ENCODE measurements at regions not wholly inside any gene's neighbourhood (a gene's known extent, or its start where the extent isn't known, plus 50 kb on each side); places are given as distances from the start of the nearest gene placed in this dataset.

GRCh38 chr1:112325504-112325903 lies 70.5 kb upstream of the CTTNBP2NL start:
- Histone ChIP-seq H3K9ac (ENCODE audit: low read length) (no peak overlapping the region), H3K4me2 (ENCODE audit: low read length) (no peak overlapping the region), H3K4me1 (ENCODE audit: low read length) (peaks cover 11% of the 10 kb centered on the region), H3K9me3 (ENCODE audit: insufficient read depth, low read length) (no peaks in the 10 kb centered on the region), H3K4me3 (ENCODE audit: low read length) (no peak overlapping the region), H4K20me1 (ENCODE audit: insufficient read depth, low read length) (no peaks in the 10 kb centered on the region), H3K27me3 (ENCODE audit: low read depth, low read length) (no peaks in the 10 kb centered on the region; the same call in 1 of the 2 replicates), H3K36me3 (replicated peaks; ENCODE audit: low read depth, low read length) (no peaks in the 10 kb centered on the region), H3K27ac (ENCODE audit: low read length) (no peak overlapping the region), H2AFZ (ENCODE audit: low read depth, low read length) (no peak overlapping the region), H3K79me2 (ENCODE audit: low read length) (no peaks in the 10 kb centered on the region)
- TF ChIP-seq CTCF (IDR thresholded peaks at IDR 0.05; ENCODE audit: low read depth, low read length) (no peak), EZH2phosphoT487 (IDR thresholded peaks at IDR 0.05; ENCODE audit: low read depth) (no peak)

GRCh38 chr1:112328600-112328999 lies 67.4 kb upstream of the CTTNBP2NL start:
- H3K27me3 ChIP-seq (ENCODE audit: low read depth, low read length), result no peaks in the 10 kb centered on the region
- no peak overlapping the region for H3K4me2 ChIP-seq (ENCODE audit: low read length)
- H3K4me3 ChIP-seq (ENCODE audit: low read length), result no peak overlapping the region
- H3K27ac ChIP-seq (ENCODE audit: low read length), result no peak overlapping the region
- no peak overlapping the region for H2AFZ ChIP-seq (ENCODE audit: low read depth, low read length)
- H3K9ac ChIP-seq (ENCODE audit: low read length), result no peak overlapping the region
- H3K79me2 ChIP-seq (ENCODE audit: low read length), result no peaks in the 10 kb centered on the region
- no peaks in the 10 kb centered on the region for H3K36me3 ChIP-seq (replicated peaks; ENCODE audit: low read depth, low read length)
- TF ChIP-seq CTCF (IDR thresholded peaks at IDR 0.05; ENCODE audit: low read depth, low read length) (no peak), EZH2phosphoT487 (IDR thresholded peaks at IDR 0.05; ENCODE audit: low read depth) (no peak)
- H3K9me3 ChIP-seq (ENCODE audit: insufficient read depth, low read length), result no peaks in the 10 kb centered on the region
- peaks cover 5% of the 10 kb centered on the region for H3K4me1 ChIP-seq (ENCODE audit: low read length)
- no peaks in the 10 kb centered on the region for H4K20me1 ChIP-seq (ENCODE audit: insufficient read depth, low read length)

GRCh38 chr1:112332176-112333150 lies 63.6 kb upstream of the CTTNBP2NL start:
- Histone ChIP-seq H3K36me3 (replicated peaks; ENCODE audit: low read depth, low read length) (no peaks in the 10 kb centered on the region), H3K79me2 (ENCODE audit: low read length) (no peaks in the 10 kb centered on the region), H3K27me3 (ENCODE audit: low read depth, low read length) (no peaks in the 10 kb centered on the region), H4K20me1 (ENCODE audit: insufficient read depth, low read length) (no peaks in the 10 kb centered on the region), H3K9ac (ENCODE audit: low read length) (no peak overlapping the region), H3K4me3 (ENCODE audit: low read length) (no peak overlapping the region), H3K4me2 (ENCODE audit: low read length) (no peak overlapping the region), H3K9me3 (ENCODE audit: insufficient read depth, low read length) (no peaks in the 10 kb centered on the region), H3K4me1 (ENCODE audit: low read length) (peaks cover 5% of the 10 kb centered on the region), H2AFZ (ENCODE audit: low read depth, low read length) (no peak overlapping the region), H3K27ac (ENCODE audit: low read length) (no peak overlapping the region)
- TF ChIP-seq EZH2phosphoT487 (IDR thresholded peaks at IDR 0.05; ENCODE audit: low read depth), result no peak
- TF ChIP-seq CTCF (IDR thresholded peaks at IDR 0.05; ENCODE audit: low read depth, low read length), result no peak

GRCh38 chr1:112335351-112335750 lies 60.7 kb upstream of the CTTNBP2NL start:
- no peak for TF ChIP-seq CTCF (IDR thresholded peaks at IDR 0.05; ENCODE audit: low read depth, low read length)
- no peak for TF ChIP-seq EZH2phosphoT487 (IDR thresholded peaks at IDR 0.05; ENCODE audit: low read depth)

More at GRCh38 chr1:112335351-112335750, 60.7 kb upstream of the CTTNBP2NL start:
- no peak overlapping the region for H3K4me2 ChIP-seq (ENCODE audit: low read length)
- no peaks in the 10 kb centered on the region for H3K36me3 ChIP-seq (replicated peaks; ENCODE audit: low read depth, low read length)
- no peak overlapping the region for H2AFZ ChIP-seq (ENCODE audit: low read depth, low read length)
- H3K27ac ChIP-seq (ENCODE audit: low read length), result no peak overlapping the region
- no peaks in the 10 kb centered on the region for H3K27me3 ChIP-seq (ENCODE audit: low read depth, low read length)
- no peaks in the 10 kb centered on the region for H3K79me2 ChIP-seq (ENCODE audit: low read length)
- H3K4me1 ChIP-seq (ENCODE audit: low read length), result peaks cover 5% of the 10 kb centered on the region
- H4K20me1 ChIP-seq (ENCODE audit: insufficient read depth, low read length), result no peaks in the 10 kb centered on the region
- H3K9me3 ChIP-seq (ENCODE audit: insufficient read depth, low read length), result no peaks in the 10 kb centered on the region
- no peak overlapping the region for H3K9ac ChIP-seq (ENCODE audit: low read length)
- H3K4me3 ChIP-seq (ENCODE audit: low read length), result no peak overlapping the region

All from OCI-LY3 (cell line).